WTC11 (cell line): ENCODE measurements at regions not wholly inside any gene's neighbourhood (a gene's known extent, or its start where the extent isn't known, plus 50 kb on each side); places are given as distances from the start of the nearest gene placed in this dataset.

Experiments used
- ARID4B ChIP-seq: sonication (generic); formaldehyde crosslinking; IDR thresholded peaks from 2 replicates; pipeline ENCODE4 v1.8.0; 2023; ENCODE audit warnings: missing genetic modification reagents, mild to moderate bottlenecking, borderline replicate concordance
- E2F5 ChIP-seq: sonication (generic); formaldehyde crosslinking; IDR thresholded peaks from 2 replicates; pipeline ENCODE4 v1.8.1; 2022; ENCODE audit warnings: mild to moderate bottlenecking, moderate library complexity, missing genetic modification reagents
- ESRRA ChIP-seq: sonication (generic); formaldehyde crosslinking; IDR thresholded peaks from 2 replicates; pipeline ENCODE4 v1.8.1; 2022; ENCODE audit warnings: mild to moderate bottlenecking, missing genetic modification reagents, borderline replicate concordance
- PRRX2 ChIP-seq: fragments of 250-450 bp; sonication (Bioruptor Pico); IDR thresholded peaks from 2 replicates; pipeline ENCODE4 v1.8.0; 2021; ENCODE audit warnings: mild to moderate bottlenecking
- TCF7 ChIP-seq: sonication (generic); formaldehyde crosslinking; IDR thresholded peaks from 2 replicates; pipeline ENCODE4 v1.8.0; 2022; ENCODE audit warnings: mild to moderate bottlenecking, low read depth, missing genetic modification reagents, moderate library complexity
- TEAD4 ChIP-seq: sonication (generic); formaldehyde crosslinking; IDR thresholded peaks from 2 replicates; pipeline ENCODE4 v1.8.0; 2022; ENCODE audit warnings: mild to moderate bottlenecking, missing genetic modification reagents
- USF1 ChIP-seq: sonication (generic); formaldehyde crosslinking; IDR thresholded peaks from 2 replicates; pipeline ENCODE4 v1.8.0; 2022; ENCODE audit warnings: mild to moderate bottlenecking, missing genetic modification reagents
- TF ChIP-seq, protein P1 (sequence below): fragments of 200-600 bp; IDR thresholded peaks from 2 replicates; pipeline ENCODE4 v1.8.0; 2022; ENCODE audit warnings: antibody characterized with exemption
- TF ChIP-seq, protein P2 (sequence below): sonication (generic); formaldehyde crosslinking; IDR thresholded peaks from 2 replicates; pipeline ENCODE4 v1.8.1; 2023; ENCODE audit warnings: mild to moderate bottlenecking, moderate library complexity, missing genetic modification reagents
- TF ChIP-seq, protein P3 (sequence below): sonication (generic); formaldehyde crosslinking; IDR thresholded peaks from 2 replicates; pipeline ENCODE4 v1.8.0; 2022; ENCODE audit warnings: mild to moderate bottlenecking, missing genetic modification reagents
- TF ChIP-seq, protein P4 (sequence below): sonication (generic); formaldehyde crosslinking; IDR thresholded peaks from 2 replicates; pipeline ENCODE4 v1.8.1; 2022; ENCODE audit warnings: missing genetic modification reagents, borderline replicate concordance
- TF ChIP-seq, protein P5 (sequence below): sonication (generic); formaldehyde crosslinking; IDR thresholded peaks from 2 replicates; pipeline ENCODE4 v1.8.0; 2023; ENCODE audit warnings: missing genetic modification reagents

GRCh38 chr5:74471875-74472274 lies 168.7 kb downstream of the ENC1 start:
- TF ChIP-seq, protein P1, sequence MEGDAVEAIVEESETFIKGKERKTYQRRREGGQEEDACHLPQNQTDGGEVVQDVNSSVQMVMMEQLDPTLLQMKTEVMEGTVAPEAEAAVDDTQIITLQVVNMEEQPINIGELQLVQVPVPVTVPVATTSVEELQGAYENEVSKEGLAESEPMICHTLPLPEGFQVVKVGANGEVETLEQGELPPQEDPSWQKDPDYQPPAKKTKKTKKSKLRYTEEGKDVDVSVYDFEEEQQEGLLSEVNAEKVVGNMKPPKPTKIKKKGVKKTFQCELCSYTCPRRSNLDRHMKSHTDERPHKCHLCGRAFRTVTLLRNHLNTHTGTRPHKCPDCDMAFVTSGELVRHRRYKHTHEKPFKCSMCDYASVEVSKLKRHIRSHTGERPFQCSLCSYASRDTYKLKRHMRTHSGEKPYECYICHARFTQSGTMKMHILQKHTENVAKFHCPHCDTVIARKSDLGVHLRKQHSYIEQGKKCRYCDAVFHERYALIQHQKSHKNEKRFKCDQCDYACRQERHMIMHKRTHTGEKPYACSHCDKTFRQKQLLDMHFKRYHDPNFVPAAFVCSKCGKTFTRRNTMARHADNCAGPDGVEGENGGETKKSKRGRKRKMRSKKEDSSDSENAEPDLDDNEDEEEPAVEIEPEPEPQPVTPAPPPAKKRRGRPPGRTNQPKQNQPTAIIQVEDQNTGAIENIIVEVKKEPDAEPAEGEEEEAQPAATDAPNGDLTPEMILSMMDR: no peak
- TF ChIP-seq ARID4B: no peak
- TF ChIP-seq, protein P2, sequence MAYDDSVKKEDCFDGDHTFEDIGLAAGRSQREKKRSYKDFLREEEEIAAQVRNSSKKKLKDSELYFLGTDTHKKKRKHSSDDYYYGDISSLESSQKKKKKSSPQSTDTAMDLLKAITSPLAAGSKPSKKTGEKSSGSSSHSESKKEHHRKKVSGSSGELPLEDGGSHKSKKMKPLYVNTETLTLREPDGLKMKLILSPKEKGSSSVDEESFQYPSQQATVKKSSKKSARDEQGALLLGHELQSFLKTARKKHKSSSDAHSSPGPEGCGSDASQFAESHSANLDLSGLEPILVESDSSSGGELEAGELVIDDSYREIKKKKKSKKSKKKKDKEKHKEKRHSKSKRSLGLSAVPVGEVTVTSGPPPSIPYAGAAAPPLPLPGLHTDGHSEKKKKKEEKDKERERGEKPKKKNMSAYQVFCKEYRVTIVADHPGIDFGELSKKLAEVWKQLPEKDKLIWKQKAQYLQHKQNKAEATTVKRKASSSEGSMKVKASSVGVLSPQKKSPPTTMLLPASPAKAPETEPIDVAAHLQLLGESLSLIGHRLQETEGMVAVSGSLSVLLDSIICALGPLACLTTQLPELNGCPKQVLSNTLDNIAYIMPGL (CRISPR knock-in tag): no peak
- no peak for TF ChIP-seq TEAD4 (CRISPR knock-in tag)
- TF ChIP-seq, protein P3, sequence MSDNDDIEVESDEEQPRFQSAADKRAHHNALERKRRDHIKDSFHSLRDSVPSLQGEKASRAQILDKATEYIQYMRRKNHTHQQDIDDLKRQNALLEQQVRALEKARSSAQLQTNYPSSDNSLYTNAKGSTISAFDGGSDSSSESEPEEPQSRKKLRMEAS (CRISPR knock-in tag): no peak
- no peak for TF ChIP-seq E2F5
- TF ChIP-seq TCF7 (CRISPR knock-in tag): no peak
- TF ChIP-seq, protein P4, sequence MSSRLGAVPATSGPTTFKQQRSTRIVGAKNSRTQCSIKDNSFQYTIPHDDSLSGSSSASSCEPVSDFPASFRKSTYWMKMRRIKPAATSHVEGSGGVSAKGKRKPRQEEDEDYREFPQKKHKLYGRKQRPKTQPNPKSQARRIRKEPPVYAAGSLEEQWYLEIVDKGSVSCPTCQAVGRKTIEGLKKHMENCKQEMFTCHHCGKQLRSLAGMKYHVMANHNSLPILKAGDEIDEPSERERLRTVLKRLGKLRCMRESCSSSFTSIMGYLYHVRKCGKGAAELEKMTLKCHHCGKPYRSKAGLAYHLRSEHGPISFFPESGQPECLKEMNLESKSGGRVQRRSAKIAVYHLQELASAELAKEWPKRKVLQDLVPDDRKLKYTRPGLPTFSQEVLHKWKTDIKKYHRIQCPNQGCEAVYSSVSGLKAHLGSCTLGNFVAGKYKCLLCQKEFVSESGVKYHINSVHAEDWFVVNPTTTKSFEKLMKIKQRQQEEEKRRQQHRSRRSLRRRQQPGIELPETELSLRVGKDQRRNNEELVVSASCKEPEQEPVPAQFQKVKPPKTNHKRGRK (CRISPR knock-in tag): no peak
- no peak for TF ChIP-seq USF1 (CRISPR knock-in tag)
- no peak for TF ChIP-seq PRRX2 (CRISPR knock-in tag)
- TF ChIP-seq, protein P5, sequence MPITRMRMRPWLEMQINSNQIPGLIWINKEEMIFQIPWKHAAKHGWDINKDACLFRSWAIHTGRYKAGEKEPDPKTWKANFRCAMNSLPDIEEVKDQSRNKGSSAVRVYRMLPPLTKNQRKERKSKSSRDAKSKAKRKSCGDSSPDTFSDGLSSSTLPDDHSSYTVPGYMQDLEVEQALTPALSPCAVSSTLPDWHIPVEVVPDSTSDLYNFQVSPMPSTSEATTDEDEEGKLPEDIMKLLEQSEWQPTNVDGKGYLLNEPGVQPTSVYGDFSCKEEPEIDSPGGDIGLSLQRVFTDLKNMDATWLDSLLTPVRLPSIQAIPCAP: no peak
- TF ChIP-seq ESRRA: no peak
